ENCODE measurements at regions not wholly inside any gene's neighbourhood (a gene's known extent, or its start where the extent isn't known, plus 50 kb on each side); places are given as distances from the start of the nearest gene placed in this dataset.
"Not testable (repeated sequence)": the region's sequence is repeated elsewhere in the genome, so short reads cannot be mapped to it uniquely, and the experiment has no call there.

DNA sequence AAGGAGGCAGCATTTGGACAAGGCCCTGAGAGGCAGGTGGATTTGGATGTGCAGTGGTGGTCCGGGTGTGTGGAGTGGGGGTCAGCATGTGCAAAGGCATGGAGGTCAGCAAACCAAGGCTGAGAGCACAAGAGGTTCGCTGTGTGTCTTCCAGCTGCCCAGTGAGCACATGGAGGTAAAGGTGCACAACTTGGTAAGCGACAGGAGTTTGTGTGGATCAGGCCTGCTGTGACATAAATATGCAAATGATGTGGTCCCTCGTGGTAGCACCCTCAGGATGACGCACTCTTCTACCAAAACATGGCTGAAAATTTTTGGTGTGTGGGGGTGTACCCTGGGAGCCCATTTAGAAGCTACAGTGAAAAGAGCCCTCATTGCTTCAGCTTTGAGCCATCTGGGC, 271.0 kb upstream of the PLGLB2 start:
- TF ChIP-seq, protein P1, sequence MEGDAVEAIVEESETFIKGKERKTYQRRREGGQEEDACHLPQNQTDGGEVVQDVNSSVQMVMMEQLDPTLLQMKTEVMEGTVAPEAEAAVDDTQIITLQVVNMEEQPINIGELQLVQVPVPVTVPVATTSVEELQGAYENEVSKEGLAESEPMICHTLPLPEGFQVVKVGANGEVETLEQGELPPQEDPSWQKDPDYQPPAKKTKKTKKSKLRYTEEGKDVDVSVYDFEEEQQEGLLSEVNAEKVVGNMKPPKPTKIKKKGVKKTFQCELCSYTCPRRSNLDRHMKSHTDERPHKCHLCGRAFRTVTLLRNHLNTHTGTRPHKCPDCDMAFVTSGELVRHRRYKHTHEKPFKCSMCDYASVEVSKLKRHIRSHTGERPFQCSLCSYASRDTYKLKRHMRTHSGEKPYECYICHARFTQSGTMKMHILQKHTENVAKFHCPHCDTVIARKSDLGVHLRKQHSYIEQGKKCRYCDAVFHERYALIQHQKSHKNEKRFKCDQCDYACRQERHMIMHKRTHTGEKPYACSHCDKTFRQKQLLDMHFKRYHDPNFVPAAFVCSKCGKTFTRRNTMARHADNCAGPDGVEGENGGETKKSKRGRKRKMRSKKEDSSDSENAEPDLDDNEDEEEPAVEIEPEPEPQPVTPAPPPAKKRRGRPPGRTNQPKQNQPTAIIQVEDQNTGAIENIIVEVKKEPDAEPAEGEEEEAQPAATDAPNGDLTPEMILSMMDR (IDR thresholded peaks at IDR 0.05; ENCODE audit: low read length): not testable (repeated sequence)
- TF ChIP-seq EZH2 (IDR thresholded peaks at IDR 0.05; ENCODE audit: borderline replicate concordance, low read length): not testable (repeated sequence)
